ENCODE measurements at regions not wholly inside any gene's neighbourhood (a gene's known extent, or its start where the extent isn't known, plus 50 kb on each side); places are given as distances from the start of the nearest gene placed in this dataset.
"Not testable (repeated sequence)": the region's sequence is repeated elsewhere in the genome, so short reads cannot be mapped to it uniquely, and the experiment has no call there.

- DNase-seq: not testable (repeated sequence)
These were observed 123.6 kb upstream of the RHOU start for GRCh38 chr1:228611707-228612106.

DNA sequence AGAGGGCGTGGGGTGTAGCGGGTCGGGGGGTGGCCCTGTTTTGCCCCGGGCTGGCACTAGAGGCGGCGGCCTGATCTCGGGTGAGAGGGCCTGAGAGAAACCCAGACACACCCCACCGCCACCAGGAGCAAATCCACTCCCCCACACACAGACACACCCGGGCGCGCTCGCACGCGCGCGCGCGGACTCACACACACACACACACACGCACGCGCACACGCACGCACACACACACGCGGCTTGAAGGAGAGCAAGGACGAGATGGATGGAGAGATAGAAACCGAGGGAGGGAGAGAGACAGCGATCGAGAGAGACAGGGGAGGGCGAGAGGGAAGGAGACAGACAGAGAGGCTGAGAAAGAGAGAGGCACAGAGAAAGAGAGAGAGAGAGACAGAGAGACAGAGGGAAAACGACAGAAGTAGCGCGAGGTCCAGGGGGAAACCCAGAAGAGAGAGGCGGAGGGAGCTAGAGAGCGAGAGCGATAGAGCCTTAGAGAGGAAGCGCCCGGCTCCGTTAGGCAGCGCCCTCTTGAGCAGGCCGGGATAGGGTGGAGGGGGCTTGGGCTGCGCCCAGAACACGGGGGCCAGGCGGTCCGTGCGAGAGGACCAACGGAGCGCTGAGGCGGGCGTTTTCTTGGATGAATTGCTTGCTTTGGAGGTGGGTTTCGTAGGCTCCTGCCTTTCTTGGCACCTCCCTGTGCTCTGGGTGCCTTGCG is 113.1 kb upstream of the RHOU start:
- not testable (repeated sequence) for DNase-seq

GRCh38 chr1:228626481-228626880 is 108.8 kb upstream of the RHOU start:
- DNase-seq: not testable (repeated sequence)

- not testable (repeated sequence) for DNase-seq
These were observed 102.4 kb upstream of the RHOU start for GRCh38 chr1:228632858-228633257.

DNA sequence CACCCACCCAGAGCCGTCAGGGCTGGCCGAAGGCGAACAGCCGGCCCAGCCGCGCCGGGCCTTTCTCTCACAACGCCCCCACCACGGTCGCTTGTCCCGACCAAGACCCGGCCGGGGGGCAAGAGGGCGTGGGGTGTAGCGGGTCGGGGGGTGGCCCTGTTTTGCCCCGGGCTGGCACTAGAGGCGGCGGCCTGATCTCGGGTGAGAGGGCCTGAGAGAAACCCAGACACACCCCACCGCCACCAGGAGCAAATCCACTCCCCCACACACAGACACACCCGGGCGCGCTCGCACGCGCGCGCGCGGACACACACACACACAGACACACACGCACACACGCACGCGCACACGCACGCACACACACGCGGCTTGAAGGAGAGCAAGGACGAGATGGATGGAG is 100.0 kb upstream of the RHOU start:
- not testable (repeated sequence) for DNase-seq

DNA sequence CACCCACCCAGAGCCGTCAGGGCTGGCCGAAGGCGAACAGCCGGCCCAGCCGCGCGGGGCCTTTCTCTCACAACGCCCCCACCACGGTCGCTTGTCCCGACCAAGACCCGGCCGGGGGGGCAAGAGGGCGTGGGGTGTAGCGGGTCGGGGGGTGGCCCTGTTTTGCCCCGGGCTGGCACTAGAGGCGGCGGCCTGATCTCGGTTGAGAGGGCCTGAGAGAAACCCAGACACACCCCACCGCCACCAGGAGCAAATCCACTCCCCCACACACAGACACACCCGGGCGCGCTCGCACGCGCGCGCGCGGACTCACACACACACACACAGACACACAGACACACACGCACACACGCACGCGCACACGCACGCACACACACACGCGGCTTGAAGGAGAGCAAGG is 97.8 kb upstream of the RHOU start:
- not testable (repeated sequence) for DNase-seq

GRCh38 chr1:228646717-228647522 is 88.4 kb upstream of the RHOU start:
- no peak for DNase-seq

DNA sequence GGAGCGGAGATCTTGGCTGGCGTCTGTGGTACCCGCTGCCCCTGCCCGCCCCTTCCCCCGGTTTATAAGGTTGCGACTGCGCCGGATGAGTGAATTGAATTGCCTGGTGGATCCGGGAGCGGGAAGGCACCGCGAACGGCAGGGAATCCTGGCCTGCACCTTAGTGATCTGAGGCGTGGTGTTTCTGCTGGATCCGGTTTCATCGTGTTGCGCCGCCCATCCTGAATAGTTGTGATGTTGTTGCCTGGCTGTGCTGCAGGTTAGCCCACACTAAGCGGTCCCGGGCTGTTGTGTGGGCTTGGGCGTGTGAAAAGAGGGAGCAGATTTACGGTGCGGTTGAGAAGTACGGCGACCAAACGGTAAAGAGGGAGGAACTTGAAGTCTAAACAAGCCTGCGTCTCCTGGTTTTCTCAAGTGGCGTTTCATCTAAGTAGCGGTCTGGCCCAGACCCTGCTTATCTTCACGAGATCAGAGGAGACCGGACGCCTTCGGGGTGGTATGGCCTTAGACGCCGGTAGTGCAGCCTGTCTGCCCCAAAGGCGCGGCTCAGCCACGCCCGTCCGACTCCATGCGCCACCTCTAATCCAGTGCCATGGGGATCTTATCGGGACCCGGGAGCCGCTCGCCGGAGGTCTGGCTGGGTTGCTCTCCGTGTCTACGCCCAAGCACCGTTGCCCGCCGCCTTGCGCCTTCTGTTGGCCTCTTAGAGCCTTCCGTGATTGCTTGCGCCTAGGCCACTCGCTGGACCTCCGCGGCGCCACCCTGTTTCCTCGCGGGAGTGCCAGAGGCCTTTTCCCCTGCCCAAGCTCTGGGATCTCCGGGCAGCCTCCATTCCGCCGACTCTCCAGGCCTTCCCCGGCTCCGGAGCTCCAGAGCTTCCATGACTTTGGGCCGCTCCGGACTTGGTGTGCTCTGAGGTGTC is 87.5 kb upstream of the RHOU start:
- DNase-seq: peak; percentile 16

- DNase-seq: no peak
These were observed 86.5 kb upstream of the RHOU start for GRCh38 chr1:228648647-228649383.

- no peak for DNase-seq
These were observed 85.1 kb upstream of the RHOU start for GRCh38 chr1:228650141-228650540.

GRCh38 chr1:228650946-228651345 is 84.3 kb upstream of the RHOU start:
- no peak for DNase-seq

- no peak for DNase-seq
These were observed 83.2 kb upstream of the RHOU start for GRCh38 chr1:228652116-228652515.

GRCh38 chr1:228653057-228653456 is 82.2 kb upstream of the RHOU start:
- DNase-seq: not testable (repeated sequence)

DNA sequence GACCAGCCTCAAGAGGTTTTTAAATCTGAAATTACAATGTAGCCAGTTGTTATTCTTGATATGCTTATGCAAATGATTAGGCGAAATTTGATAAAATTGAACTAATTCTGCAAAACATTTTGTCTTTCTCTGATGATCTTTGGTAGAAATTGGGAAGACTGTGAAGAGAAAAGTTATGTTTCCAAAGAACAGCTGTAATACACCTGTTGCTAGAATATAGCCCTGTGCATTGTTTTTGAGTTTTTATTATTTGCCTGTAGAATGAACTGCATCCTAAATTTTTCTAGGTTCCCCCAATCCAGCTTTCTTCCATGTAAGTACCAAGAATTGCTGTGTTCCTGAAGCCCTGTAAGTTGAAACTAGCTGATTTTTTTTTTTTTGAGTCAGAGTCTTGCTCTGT is 81.5 kb upstream of the RHOU start:
- DNase-seq: no peak

GRCh38 chr1:228655796-228656394 is 79.4 kb upstream of the RHOU start:
- DNase-seq: no peak

GRCh38 chr1:228662007-228662689 is 73.1 kb upstream of the RHOU start:
- DNase-seq: not testable (repeated sequence)

- peak; percentile 39 for DNase-seq
These were observed 70.8 kb upstream of the RHOU start for GRCh38 chr1:228664399-228664914.

DNA sequence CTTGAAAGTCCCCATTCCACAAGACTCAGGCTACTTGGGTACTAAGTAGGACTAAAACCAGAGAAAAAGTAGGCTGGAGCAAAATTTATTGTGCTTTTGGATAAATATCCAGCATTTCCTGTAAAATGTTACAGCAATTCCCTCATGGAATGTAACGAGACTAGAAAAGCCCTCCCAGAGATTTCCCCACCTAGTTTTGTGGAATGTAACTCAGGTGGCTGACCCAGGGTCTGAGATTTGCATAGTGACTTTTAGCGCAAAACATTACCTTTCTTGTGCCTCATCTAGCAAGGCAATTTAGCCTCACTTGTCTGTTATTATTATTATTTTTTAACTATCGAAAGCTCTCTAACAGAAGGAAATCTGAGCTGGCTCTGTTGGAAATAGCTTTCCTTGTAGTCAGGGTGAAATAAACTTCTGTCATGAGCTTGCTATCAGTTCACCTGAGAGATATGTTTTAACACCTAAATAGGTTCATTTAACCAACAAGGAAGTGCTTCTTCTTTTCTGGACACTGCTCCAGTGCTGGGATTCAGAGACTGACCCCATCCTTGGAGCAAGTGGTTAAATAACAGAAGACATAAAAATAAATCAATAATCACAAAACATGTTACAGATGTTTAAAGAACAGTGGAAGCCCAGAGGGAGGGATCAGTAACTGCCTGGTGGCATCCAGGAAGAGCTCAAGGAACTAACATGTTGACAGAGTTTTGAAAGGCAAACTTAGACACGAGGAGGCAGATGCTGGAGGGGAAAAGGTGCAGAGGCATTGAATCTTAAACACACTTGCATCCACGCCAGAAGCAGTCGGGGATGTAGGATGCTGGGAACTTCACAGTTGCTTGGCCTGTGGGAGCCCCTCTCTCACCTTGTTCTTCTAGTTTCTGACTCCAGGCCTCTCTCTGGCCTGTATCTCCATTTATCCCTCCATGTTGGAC is 68.3 kb upstream of the RHOU start:
- DNase-seq: no peak

DNA sequence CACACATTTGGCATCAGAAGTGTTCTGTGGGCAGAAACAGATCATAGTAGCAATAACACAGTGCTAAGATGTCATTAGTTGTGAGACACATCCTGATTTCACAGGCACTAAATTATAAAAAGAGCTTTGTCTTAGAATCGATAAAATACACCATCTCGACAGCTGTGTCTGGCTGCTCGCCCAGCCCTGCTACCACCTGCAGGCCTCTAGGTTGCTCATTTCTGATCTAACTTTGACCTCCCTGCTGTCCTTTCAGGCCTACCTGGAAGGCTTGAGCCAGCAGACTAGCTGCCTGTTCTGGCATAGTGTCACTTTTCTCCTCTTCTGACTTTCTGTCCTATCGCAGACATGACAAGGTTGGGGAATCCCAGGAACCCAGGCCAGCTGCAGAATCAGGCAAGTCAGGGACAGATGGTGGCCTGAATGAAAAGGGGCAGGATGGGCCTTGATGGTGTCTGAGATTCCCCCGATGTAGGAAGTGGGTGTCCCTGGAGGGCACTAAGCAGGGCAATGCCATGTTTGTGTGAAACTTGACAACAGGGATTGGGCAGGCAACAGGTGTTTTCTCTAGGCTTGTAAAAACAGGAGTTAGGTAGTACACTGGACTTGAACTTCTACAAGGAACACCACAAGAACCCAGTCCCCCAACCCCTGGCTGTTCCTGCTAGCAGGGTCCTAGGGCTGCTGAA is 66.6 kb upstream of the RHOU start:
- no peak for DNase-seq

GRCh38 chr1:228669242-228669585 is 66.1 kb upstream of the RHOU start:
- DNase-seq: no peak

Data from NCI-H1105 (cell line).